Prostate gland (tissue), 2 donors: ENCODE measurements at regions not wholly inside any gene's neighbourhood (a gene's known extent, or its start where the extent isn't known, plus 50 kb on each side); places are given as distances from the start of the nearest gene placed in this dataset.

Source experiments
- CTCF ChIP-seq, 4 experiments: fragments of 200-600 bp in 2 of 4; fragments of 450-650 bp in 2 of 4; sonication (generic) in 2 of 4; IDR thresholded peaks; 1 replicate in 3 of 4; 2 replicates in 1 of 4; pipeline ENCODE4 v1.5.1; 2016 to 2019; ENCODE audit warnings: antibody characterized with exemption in 4 of 4, mild to moderate bottlenecking in 2 of 4, moderate library complexity in 2 of 4
- POLR2A ChIP-seq: fragments of 450-650 bp; IDR thresholded peaks from one replicate; pipeline ENCODE4 v1.6.1; 2016; ENCODE audit warnings: antibody characterized with exemption, mild to moderate bottlenecking

- TF ChIP-seq CTCF (IDR thresholded peaks at IDR 0.05) = no peak
- no peak for TF ChIP-seq POLR2A
These were observed 287.0 kb upstream of the SGCG start for GRCh38 chr13:22893777-22894176.
